Right lobe of liver (tissue), 4 donors: ENCODE measurements at regions not wholly inside any gene's neighbourhood (a gene's known extent, or its start where the extent isn't known, plus 50 kb on each side); places are given as distances from the start of the nearest gene placed in this dataset.

ENCODE experiments used
- POLR2A ChIP-seq: fragments of 450-650 bp; IDR thresholded peaks from one replicate; pipeline ENCODE4 v1.6.1; 2017; ENCODE audit warnings: antibody characterized with exemption, mild to moderate bottlenecking
- TF ChIP-seq, protein P1 (sequence below), 4 donors: fragments of 200-600 bp in 3 of 4; fragments of 450-650 bp in 1 of 4; IDR thresholded peaks; one replicate each; pipeline versions ENCODE4 v1.5.1 to v1.8.0; 2016 to 2022; ENCODE audit warnings: antibody characterized with exemption in 4 of 4, mild to moderate bottlenecking in 2 of 4
- donor health status: DM: no; HTN: no; CAD: no.
- donor health status: DM: no; HTN: no; CAD: no.
- donor health status: DM: no; HTN: yes; CAD: no.

DNA sequence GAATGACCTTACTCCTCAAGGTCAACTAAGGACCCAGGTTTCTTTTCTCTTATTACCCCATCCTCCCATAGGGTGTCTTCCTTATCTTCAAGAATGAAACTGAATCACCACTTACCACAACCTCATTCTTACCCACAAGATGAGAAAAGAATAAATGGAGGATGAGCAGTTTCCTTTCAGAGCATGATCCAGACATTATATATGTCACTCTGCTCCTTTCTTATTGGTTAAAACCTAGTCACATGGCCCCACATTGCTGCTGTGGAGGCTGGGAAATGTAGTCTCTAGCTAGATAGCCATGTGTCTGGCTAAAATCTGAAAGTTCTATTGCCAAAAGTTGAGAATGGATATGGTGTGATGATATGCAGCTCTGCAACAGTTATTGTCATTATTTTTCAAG, 62.4 kb upstream of the RAI2 start:
- TF ChIP-seq, protein P1, sequence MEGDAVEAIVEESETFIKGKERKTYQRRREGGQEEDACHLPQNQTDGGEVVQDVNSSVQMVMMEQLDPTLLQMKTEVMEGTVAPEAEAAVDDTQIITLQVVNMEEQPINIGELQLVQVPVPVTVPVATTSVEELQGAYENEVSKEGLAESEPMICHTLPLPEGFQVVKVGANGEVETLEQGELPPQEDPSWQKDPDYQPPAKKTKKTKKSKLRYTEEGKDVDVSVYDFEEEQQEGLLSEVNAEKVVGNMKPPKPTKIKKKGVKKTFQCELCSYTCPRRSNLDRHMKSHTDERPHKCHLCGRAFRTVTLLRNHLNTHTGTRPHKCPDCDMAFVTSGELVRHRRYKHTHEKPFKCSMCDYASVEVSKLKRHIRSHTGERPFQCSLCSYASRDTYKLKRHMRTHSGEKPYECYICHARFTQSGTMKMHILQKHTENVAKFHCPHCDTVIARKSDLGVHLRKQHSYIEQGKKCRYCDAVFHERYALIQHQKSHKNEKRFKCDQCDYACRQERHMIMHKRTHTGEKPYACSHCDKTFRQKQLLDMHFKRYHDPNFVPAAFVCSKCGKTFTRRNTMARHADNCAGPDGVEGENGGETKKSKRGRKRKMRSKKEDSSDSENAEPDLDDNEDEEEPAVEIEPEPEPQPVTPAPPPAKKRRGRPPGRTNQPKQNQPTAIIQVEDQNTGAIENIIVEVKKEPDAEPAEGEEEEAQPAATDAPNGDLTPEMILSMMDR (IDR thresholded peaks at IDR 0.05) = no peak
- TF ChIP-seq POLR2A = no peak
